NT2/D1 (cell line): ENCODE measurements at regions not wholly inside any gene's neighbourhood (a gene's known extent, or its start where the extent isn't known, plus 50 kb on each side); places are given as distances from the start of the nearest gene placed in this dataset.
"Not testable (repeated sequence)": the region's sequence is repeated elsewhere in the genome, so short reads cannot be mapped to it uniquely, and the experiment has no call there.

Experiments used
- SUZ12 ChIP-seq: IDR thresholded peaks from 2 replicates; pipeline ENCODE4 v1.6.1; 2011; ENCODE audit not compliant: insufficient read length, insufficient read depth; ENCODE audit errors: extremely low read depth
- YY1 ChIP-seq: IDR thresholded peaks from 2 replicates; pipeline ENCODE4 v1.6.1; 2011; ENCODE audit not compliant: insufficient read length, insufficient read depth
- ZNF274 ChIP-seq: IDR thresholded peaks from 2 replicates; pipeline ENCODE4 v1.6.1; 2011; ENCODE audit warnings: mild to moderate bottlenecking, low read depth, low read length

DNA sequence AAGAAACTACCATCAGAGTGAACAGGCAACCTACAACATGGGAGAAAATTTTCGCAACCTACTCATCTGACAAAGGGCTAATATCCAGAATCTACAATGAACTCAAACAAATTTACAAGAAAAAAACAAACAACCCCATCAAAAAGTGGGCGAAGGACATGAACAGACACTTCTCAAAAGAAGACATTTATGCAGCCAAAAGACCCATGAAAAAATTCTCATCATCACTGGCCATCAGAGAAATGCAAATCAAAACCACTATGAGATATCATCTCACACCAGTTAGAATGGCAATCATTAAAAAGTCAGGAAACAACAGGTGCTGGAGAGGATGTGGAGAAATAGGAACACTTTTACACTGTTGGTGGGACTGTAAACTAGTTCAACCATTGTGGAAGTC lies 57.6 kb upstream of the BHLHE40 start:
- TF ChIP-seq YY1, SUZ12, ZNF274: not testable (repeated sequence)
